Activated T-helper 2 cell treated with anti-CD3 and anti-CD28 coated beads, Interferon-gamma antibody, Interleukin-2, Interleukin-4, amounts not matched to agents 10 μg/mL and 5 μg/mL and 100 μg/mL, durations not matched to agents 14 hours and 24 hours and 36 hours (primary cell): ENCODE measurements at regions not wholly inside any gene's neighbourhood (a gene's known extent, or its start where the extent isn't known, plus 50 kb on each side); places are given as distances from the start of the nearest gene placed in this dataset.

Experiments used
- DNase-seq: peaks from one replicate; pipeline ENCODE4 v3.0.0; 2021; ENCODE audit warnings: low spot score
- H3K27ac Mint-ChIP-seq: one replicate; pipeline ENCODE4 v1.8.0; 2021; ENCODE audit warnings: mixed read lengths
- H3K27me3 Mint-ChIP-seq: one replicate; pipeline ENCODE4 v1.8.0; 2021; ENCODE audit warnings: low read depth, mixed read lengths
- H3K36me3 Mint-ChIP-seq: one replicate; pipeline ENCODE4 v1.8.0; 2021; ENCODE audit warnings: low read depth, mixed read lengths
- H3K4me1 Mint-ChIP-seq: one replicate; pipeline ENCODE4 v1.8.0; 2021; ENCODE audit warnings: low read depth, mixed read lengths
- H3K4me3 Mint-ChIP-seq: one replicate; pipeline ENCODE4 v1.8.0; 2021; ENCODE audit warnings: low read depth, mild to moderate bottlenecking, moderate library complexity, mixed read lengths
- H3K9me3 Mint-ChIP-seq: one replicate; pipeline ENCODE4 v1.8.0; 2021; ENCODE audit warnings: mixed read lengths
- intact Hi-C: fragments of 100-400 bp; cut with micrococcal nuclease; formaldehyde crosslinking; loops from one replicate; pipeline ENCODE4 v1.15.1; 2023

GRCh38 chr11:79544361-79544760 is 103.5 kb upstream of the TENM4 start:
- intact Hi-C loops: no loop called here
- Mint-ChIP-seq H3K27me3 (no peaks in the 10 kb centered on the region), H3K27ac (no peak overlapping the region), H3K4me3 (no peak overlapping the region), H3K9me3 (no peaks in the 10 kb centered on the region), H3K36me3 (no peaks in the 10 kb centered on the region), H3K4me1 (no peaks in the 10 kb centered on the region)
- DNase-seq: no peak

DNA sequence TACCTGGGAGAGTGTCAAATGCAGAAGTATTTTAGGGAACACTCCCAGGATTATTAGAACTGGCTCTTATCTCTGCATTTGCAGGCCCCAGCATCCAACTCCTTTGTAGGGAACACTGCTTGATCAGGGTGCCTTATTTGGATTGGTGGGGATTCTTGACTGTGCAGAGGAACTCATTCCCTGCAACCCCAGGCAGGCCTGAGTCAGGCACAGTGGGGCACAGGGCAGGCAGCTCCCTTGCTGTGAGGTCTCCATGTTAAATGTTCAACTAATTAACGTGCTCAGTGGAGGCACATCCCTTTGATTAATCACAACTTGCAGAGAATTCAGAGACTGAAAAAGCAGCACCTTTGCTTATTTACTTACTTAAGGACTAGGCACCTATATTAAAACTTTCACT is 102.3 kb upstream of the TENM4 start:
- intact Hi-C loops: no loop called here
- H3K4me1 Mint-ChIP-seq: no peaks in the 10 kb centered on the region
- no peak overlapping the region for H3K4me3 Mint-ChIP-seq
- H3K27me3 Mint-ChIP-seq: no peaks in the 10 kb centered on the region
- no peak for DNase-seq
- no peak overlapping the region for H3K27ac Mint-ChIP-seq
- no peaks in the 10 kb centered on the region for H3K36me3 Mint-ChIP-seq
- H3K9me3 Mint-ChIP-seq: no peaks in the 10 kb centered on the region

GRCh38 chr11:79541466-79541865 is 100.6 kb upstream of the TENM4 start:
- Mint-ChIP-seq H3K27me3 (no peaks in the 10 kb centered on the region), H3K36me3 (no peaks in the 10 kb centered on the region), H3K4me3 (no peak overlapping the region), H3K27ac (no peak overlapping the region), H3K9me3 (no peaks in the 10 kb centered on the region), H3K4me1 (no peaks in the 10 kb centered on the region)
- no peak for DNase-seq
- intact Hi-C loops: no loop called here

DNA sequence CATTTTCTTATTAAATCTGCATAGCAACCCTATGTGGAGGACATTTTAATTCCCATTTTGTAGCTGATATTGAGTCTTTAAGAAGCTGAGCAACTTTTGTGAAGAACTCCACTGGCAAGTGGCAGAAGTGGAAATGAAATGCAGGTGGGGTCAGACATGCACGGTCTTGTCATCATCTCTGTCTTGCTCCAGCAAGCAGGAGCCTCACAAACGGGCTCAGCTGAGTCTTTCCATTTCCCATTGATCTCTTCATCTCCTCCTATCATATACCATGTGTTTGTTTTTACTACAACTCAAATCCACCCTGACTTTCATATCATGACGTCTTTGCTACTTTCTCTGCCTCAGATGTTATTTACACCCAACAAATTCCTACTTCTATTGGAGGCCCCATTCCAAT is 97.9 kb upstream of the TENM4 start:
- intact Hi-C loops: no loop called here
- no peaks in the 10 kb centered on the region for H3K9me3 Mint-ChIP-seq
- H3K27me3 Mint-ChIP-seq: no peaks in the 10 kb centered on the region
- H3K4me1 Mint-ChIP-seq: no peaks in the 10 kb centered on the region
- H3K27ac Mint-ChIP-seq: no peak overlapping the region
- H3K4me3 Mint-ChIP-seq: no peak overlapping the region
- DNase-seq: no peak
- H3K36me3 Mint-ChIP-seq: no peaks in the 10 kb centered on the region

DNA sequence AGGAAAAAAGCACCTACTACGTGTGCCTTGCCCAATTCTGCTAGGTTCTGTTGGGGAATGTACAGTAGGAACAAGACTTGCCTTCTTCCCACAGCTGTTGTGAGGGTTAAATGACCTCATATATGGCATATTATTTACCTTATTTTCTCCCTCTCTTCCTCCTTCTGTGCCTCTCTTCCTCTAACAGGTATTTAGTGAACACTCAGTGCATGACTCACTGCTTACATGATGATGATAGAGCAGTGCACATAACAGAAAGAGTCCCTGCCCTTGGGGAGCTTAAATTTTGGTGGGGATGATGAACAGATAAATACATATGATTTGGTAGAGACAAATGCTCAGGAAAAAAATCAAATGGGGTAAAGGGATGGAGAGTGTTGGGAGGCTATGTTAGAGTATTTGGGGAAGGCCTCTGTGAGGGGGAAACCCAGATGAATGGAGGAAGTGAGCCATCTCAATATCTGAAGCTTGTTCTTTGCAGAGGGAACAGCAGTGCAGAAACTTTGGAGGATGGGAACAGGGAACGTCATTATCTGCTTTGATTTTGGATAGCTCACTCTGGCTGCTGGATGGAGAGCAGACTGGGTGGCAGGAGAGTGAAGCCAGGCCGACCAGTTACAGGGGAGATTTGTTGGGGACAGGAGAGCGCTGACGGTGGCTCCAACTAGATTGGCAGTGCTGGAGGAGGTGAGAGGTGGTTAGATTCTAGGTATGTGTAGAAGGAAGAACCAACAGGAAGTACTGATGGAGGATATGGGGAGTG is 95.5 kb upstream of the TENM4 start:
- H3K27me3 Mint-ChIP-seq: no peaks in the 10 kb centered on the region
- intact Hi-C loops: no loop called here
- H3K4me1 Mint-ChIP-seq: no peaks in the 10 kb centered on the region
- DNase-seq: no peak
- H3K9me3 Mint-ChIP-seq: peaks cover 3% of the 10 kb centered on the region
- no peak overlapping the region for H3K27ac Mint-ChIP-seq
- H3K4me3 Mint-ChIP-seq: no peak overlapping the region
- H3K36me3 Mint-ChIP-seq: no peaks in the 10 kb centered on the region

DNA sequence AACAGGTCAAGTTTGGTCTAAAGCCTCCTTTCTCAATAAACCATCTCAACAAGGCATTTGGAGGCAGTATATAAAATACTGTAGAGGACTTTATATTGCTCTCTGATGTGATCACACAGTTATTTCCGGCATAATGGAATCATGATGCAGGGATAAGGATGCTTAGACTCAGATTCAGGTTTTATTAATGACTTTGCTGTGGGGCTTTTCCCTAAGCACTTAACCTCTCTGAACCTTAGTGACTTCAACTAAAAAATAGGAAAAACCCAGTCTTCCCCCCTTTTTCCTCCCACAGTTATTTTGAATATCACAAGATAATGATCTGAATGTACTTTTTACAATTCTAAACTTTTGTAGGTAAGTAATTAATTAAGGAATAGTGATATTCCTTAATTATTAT is 94.8 kb upstream of the TENM4 start:
- peaks cover 3% of the 10 kb centered on the region for H3K9me3 Mint-ChIP-seq
- no peak for DNase-seq
- H3K4me1 Mint-ChIP-seq: no peaks in the 10 kb centered on the region
- H3K36me3 Mint-ChIP-seq: no peaks in the 10 kb centered on the region
- H3K27ac Mint-ChIP-seq: no peak overlapping the region
- intact Hi-C loops: no loop called here
- H3K4me3 Mint-ChIP-seq: no peak overlapping the region
- H3K27me3 Mint-ChIP-seq: no peaks in the 10 kb centered on the region

- H3K36me3 Mint-ChIP-seq: no peaks in the 10 kb centered on the region
- no peaks in the 10 kb centered on the region for H3K9me3 Mint-ChIP-seq
- no peak overlapping the region for H3K4me3 Mint-ChIP-seq
- no peak overlapping the region for H3K27ac Mint-ChIP-seq
- no peaks in the 10 kb centered on the region for H3K27me3 Mint-ChIP-seq
- H3K4me1 Mint-ChIP-seq: no peaks in the 10 kb centered on the region
- intact Hi-C loops: no loop called here
- DNase-seq: no peak
Measured at GRCh38 chr11:79525257-79525656, 84.4 kb upstream of the TENM4 start.

DNA sequence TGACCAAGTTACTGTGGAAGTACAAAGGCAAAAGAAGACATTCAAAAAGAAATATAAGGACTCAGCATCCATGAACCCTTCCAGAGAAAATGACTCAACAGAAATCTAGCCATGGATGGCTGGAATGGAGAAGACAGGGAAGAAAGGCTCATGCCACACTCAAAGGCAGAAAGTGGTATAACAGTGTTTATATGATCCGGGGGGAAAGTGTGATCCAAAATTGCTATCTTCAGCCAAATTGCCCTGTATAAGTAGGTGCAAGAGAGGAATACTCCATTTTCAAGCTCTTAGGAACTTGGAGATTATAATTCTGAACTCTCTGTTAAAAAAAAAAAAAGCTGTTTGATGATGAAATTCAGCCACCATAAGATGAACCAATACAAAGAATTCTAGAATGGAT is 81.8 kb upstream of the TENM4 start:
- intact Hi-C loops: no loop called here
- no peaks in the 10 kb centered on the region for H3K4me1 Mint-ChIP-seq
- no peak for DNase-seq

DNA sequence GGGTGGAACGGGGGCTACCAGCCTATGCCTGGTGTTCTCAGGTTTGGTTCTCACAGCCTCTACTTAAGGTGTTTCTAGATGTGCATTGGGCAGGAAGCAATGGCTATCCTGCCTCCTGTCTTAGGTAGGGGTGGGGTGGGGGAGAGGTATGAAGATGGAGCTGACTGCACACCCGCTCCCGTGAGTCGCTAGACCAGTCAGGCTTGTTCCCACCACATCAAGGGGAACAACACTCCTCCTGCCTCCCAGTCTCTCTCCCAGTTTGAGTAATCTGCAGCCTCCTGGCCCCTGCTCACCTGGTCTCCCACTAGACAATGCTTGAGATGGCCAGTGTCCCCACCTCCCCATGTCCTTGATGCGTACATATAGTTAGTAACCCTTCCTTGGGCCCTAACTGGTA is 79.3 kb upstream of the TENM4 start:
- Mint-ChIP-seq H3K4me3 (no peak overlapping the region), H3K27me3 (no peaks in the 10 kb centered on the region)
- intact Hi-C loops: no loop called here

More for the DNA sequence above, 81.8 kb upstream of the TENM4 start:
- Mint-ChIP-seq H3K27ac (no peak overlapping the region), H3K9me3 (no peaks in the 10 kb centered on the region), H3K36me3 (no peaks in the 10 kb centered on the region), H3K4me3 (no peak overlapping the region), H3K27me3 (no peaks in the 10 kb centered on the region)

DNA sequence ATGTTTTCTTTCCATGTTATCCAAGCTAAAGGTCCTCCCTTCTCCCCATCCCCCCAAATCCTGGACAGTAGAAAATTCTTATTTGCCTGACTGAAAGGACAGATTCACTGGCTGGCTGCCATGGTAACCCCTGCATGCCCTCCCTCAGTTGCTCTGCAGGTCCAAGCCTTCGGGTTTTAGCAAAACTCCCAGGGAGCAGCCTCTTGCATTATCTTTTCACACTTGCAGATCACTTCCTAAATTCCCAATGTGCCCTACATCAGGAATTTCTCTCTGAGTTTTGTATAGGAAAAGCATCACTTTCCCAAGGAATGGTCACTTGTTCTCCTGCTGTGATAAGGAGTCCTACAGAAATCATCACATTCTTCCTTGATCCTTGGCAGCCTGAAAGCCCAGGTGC is 75.0 kb upstream of the TENM4 start:
- Mint-ChIP-seq H3K27ac (no peak overlapping the region), H3K36me3 (no peaks in the 10 kb centered on the region), H3K4me1 (no peaks in the 10 kb centered on the region), H3K27me3 (no peaks in the 10 kb centered on the region), H3K4me3 (no peak overlapping the region), H3K9me3 (no peaks in the 10 kb centered on the region)
- intact Hi-C loops: no loop called here
- DNase-seq: no peak

More for the DNA sequence above, 79.3 kb upstream of the TENM4 start:
- Mint-ChIP-seq H3K9me3 (no peaks in the 10 kb centered on the region), H3K4me1 (no peaks in the 10 kb centered on the region), H3K36me3 (no peaks in the 10 kb centered on the region), H3K27ac (no peak overlapping the region)
- DNase-seq: no peak

- Mint-ChIP-seq H3K4me1 (no peaks in the 10 kb centered on the region), H3K4me3 (no peak overlapping the region), H3K27ac (no peak overlapping the region), H3K27me3 (no peaks in the 10 kb centered on the region), H3K9me3 (no peaks in the 10 kb centered on the region), H3K36me3 (no peaks in the 10 kb centered on the region)
- intact Hi-C loops: no loop called here
- DNase-seq: no peak
Measured at GRCh38 chr11:79514695-79515094, 73.9 kb upstream of the TENM4 start.

DNA sequence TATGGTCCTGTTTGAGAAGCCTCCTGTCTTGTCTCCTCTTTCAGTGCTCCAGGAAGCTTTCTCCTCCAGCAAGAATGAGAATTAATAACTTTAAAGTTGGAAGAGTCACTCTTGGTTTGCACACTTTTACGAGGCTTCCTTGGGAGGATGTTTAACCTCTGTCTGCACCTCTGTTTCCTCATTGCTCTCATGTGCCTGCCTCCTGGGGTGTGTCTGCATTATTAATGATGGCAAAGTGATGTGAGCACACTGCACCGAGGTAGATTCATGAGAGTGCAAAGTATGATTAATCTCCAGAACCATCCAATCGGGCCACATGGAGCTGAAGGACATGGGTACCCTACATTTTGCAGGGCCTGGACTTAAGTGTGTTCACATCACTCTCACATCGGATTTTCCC is 73.5 kb upstream of the TENM4 start:
- intact Hi-C loops: no loop called here
- H3K4me1 Mint-ChIP-seq: no peaks in the 10 kb centered on the region
- H3K9me3 Mint-ChIP-seq: no peaks in the 10 kb centered on the region
- DNase-seq: no peak
- H3K27me3 Mint-ChIP-seq: no peaks in the 10 kb centered on the region
- H3K36me3 Mint-ChIP-seq: no peaks in the 10 kb centered on the region
- H3K4me3 Mint-ChIP-seq: no peak overlapping the region
- H3K27ac Mint-ChIP-seq: no peak overlapping the region

GRCh38 chr11:79512706-79513469 is 72.1 kb upstream of the TENM4 start:
- no peak overlapping the region for H3K4me3 Mint-ChIP-seq
- H3K36me3 Mint-ChIP-seq: no peaks in the 10 kb centered on the region
- H3K4me1 Mint-ChIP-seq: no peaks in the 10 kb centered on the region
- no peak for DNase-seq
- H3K9me3 Mint-ChIP-seq: no peaks in the 10 kb centered on the region
- H3K27ac Mint-ChIP-seq: no peak overlapping the region
- H3K27me3 Mint-ChIP-seq: no peaks in the 10 kb centered on the region
- intact Hi-C loops: no loop called here
